SIG-M5 treated with dmso at 0.1 percent for 504 hours (cell line): ENCODE measurements at regions not wholly inside any gene's neighbourhood (a gene's known extent, or its start where the extent isn't known, plus 50 kb on each side); places are given as distances from the start of the nearest gene placed in this dataset.
"Not testable (repeated sequence)": the region's sequence is repeated elsewhere in the genome, so short reads cannot be mapped to it uniquely, and the experiment has no call there.

Experiments
- DNase-seq: peaks from one replicate; lab custom pipeline; 2025; ENCODE audit not compliant: unreplicated experiment; lab: John Stamatoyannopoulos, UW

DNA sequence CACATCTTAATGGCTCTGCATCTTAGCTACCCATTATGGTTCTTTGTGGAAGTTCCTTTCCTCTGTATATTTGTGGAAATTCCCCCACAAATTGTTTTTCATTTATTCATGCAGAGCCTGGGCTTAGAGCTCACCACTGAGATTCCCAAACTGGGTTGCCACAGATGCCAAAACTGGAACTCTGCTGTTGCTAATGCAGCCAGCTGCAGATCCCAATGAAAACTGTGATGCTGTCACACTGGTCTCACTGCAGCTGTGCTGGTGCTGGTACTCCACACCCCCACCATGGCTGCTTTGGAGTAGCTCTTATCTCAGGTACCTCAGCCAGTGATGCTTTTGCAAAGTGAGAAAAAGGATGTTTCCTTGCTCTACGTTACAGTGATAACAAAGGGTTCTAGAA, 87.7 kb downstream of the DCK start:
- DNase-seq: no peak

DNA sequence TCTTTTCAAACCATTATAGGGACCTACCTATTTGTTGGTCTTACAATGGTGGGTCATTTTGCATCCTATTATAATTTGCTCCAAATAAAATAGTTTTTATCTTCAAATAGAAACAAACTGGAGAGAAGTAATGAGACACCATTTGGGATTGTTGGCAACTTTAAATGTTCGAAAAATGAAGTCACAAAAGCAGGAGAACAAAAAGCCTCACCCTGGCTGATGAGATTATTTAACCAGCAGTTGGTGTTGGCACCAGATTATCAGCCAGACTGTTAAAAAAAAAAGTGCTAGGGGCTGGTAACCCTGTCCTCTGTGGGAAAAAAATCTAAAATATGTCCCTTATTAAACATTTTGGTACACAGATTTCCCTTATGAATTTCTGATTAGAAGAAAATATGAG, 100.3 kb downstream of the DCK start:
- DNase-seq: no peak

DNA sequence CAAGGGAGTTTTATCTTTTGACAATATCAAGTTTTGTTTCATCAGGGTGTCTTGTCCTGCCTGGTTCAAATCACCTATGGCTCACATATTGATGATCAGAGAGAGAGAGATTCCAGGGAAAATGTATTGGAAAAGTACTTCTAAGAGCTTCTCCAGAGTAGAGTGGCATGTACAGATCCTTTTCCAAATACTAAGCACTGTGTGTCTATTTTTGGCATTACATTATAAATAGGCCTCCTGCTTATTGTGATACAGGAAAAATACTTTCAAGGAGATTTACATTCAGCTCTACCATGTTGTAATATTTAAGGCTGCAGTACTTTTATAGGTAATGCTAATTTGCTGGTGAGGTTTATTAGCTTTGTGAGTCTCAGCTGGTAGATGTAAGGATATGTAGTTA, 100.8 kb downstream of the DCK start:
- DNase-seq: no peak

DNA sequence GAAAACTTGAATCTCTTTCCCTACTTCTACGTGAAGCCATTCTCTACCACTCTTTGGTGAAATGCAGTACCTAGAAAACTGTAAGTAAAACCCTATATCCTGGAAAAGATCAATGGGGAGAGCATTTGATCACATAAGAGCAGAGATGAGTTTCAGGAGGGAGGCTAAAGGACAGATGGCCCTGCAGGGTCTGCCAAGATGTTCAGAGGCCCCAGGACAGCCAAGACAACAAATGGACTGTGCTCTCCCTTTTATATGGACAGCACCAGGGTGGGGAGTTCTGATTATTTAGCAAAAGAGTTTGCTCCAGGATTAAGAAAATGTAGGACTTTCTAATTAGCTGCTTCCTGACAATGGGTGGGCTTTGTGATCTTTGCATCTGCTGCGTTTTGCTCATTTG, 101.7 kb downstream of the DCK start:
- no peak for DNase-seq

DNA sequence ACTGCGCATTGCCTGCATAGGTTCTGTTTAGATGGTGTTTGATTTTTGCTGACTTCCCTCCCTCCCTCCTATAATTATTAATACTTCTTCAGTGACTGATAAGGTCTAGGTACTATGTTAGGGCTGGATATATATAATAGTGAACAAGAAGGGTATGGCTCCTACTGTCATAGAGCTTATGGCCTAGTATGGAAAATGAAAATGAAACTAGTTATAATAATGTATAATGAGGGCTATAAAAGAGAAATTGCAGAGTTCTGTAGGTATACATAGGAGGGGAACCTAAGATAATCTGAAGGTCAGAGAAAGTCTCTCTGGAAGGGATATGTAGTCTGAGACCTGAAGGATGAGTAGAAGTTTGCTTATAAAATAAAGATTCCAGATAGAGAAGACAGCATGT, 102.1 kb downstream of the DCK start:
- DNase-seq: no peak

DNA sequence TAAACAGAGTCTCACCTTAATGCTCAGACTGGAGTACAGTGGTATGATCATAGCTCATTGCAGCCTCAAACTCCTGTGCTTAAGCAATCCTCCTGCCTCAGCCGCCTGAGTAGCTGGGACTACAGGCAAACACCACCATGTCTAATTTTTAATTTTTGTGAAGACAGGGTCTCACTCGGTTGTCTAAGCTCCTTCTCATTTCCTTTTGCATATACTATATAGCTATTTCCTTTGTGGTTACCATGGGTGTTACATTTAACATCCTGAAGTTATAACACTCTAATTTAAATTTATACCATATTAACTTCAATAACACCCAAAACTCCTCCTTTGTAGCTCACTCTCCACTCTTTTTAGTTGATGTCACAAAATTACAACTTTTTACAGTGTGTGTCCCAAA, 114.3 kb downstream of the DCK start:
- DNase-seq: no peak

DNA sequence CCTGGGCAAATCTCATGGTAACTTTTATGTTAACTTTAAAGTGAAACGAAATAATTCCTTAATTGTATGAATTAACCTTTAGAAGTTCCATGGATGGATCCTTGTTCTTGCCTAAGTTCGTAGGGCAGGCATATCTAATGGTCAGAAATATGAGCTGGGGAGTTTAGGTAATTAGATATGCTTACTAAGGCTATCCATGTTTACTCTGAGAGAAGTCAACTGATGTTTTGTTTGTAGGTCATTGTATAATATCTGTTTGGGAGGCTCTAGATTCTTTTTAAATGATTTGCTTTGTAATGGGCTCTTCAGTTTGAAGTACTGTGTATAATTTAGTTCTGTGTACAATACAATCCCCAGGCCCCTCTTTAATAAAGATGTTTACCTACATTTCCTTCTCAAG, 117.0 kb downstream of the DCK start:
- no peak for DNase-seq

DNA sequence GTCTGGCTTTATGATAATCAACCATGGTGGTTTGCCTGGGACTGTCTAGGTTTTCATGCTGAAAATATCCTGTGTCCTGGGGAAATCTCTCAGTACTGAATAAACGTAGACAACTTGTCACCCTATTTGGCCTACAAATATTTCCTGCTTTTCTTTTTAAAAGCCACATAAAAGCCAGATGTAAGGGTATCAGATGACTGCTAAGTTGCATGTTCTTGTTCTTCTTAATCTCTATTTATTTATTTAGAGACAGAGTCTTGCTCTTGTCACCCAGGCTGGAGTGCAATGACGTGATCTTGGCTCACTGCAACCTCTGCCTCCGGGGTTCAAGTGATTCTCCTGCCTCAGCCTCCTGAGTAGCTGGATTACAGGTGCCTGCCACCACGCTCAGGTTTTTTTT, 117.7 kb downstream of the DCK start:
- not testable (repeated sequence) for DNase-seq

DNA sequence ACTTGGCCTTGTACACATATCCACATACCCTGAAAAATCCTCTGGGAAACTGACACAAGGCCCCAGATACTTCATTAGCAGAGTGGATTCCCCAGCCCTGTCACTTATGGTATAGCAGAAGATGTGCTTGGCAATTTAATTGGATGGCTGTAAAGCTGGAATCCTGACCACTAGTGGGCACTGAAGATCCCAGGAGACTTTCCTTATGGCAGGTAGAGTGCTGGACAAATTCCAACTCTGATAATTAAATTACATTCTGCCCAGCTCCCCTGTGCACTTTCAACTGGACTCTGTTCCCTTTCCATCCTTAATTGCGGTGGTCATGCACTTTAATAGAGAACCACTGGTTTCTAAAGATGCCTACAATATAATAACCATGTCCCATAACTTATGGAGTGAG, 119.8 kb downstream of the DCK start:
- no peak for DNase-seq

DNA sequence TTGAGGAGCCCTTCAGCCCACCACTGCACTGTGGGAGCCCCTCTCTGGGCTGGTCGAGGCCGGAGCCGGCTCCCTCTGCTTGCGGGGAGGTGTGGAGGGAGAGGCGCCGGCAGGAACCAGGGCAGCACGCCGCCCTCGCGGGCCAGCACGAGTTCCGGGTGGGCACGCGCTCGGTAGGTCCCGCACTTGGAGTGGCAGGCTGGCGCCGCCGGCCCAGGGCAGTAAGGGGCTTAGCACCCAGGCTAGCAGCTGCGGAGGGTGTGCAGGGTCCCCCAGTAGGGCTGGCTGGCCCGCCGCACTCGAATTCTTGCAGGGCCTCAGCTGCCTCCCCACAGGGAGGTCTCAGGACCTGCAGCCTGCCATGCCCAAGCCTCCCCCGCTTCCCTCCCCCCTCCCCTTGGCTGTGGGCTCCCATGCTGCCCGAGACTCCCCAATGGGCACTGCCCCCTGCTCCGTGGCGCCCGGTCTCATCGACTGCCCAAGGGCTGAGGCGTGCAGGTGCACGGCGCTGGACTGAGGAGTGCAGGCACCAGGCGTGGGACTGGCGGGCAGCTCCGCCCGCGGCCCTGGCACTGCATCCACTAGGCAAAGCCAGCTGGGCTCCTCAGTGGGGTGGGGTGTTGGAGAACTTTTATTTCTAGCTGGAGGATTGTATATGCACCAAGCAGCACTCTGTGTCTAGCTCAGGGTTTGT, 127.5 kb downstream of the DCK start:
- no peak for DNase-seq

DNA sequence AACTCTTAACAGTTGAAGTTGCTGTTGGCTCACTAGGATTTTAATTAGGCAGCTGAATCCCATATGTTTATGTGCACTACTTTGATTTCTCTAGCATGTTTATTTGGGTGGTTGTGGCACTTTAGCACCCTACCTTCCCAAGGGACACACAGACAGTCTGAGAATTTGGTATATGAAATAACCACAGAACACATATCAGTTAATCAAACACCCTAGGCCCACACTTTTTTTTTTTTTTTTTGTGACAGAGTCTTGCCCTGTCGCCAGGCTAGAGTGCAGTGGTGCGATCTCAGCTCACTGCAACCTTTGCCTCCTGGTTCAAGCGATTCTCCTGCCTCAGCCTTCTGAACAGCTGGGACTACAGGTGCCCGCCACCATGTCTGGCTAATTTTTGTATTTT, 130.5 kb downstream of the DCK start:
- DNase-seq: no peak

DNA sequence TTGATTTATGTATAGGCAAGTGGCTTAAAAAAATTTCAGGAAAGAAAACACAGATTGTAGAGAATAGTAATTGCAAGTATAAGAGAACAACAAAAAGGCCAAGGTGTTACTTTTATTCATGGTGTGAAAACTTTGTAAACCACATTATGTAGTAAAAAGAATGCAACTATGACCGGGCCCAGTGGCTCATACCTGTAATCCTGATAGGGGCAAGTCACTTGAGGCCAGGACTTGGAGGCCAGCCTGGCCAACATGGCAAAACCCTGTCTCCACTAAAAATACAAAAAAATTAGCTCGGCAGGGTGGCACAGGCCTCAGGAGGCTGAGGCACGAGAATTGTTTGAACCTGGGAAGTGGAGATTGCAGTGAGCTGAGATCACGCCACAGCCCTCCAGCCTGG, 131.7 kb downstream of the DCK start:
- no peak for DNase-seq

DNA sequence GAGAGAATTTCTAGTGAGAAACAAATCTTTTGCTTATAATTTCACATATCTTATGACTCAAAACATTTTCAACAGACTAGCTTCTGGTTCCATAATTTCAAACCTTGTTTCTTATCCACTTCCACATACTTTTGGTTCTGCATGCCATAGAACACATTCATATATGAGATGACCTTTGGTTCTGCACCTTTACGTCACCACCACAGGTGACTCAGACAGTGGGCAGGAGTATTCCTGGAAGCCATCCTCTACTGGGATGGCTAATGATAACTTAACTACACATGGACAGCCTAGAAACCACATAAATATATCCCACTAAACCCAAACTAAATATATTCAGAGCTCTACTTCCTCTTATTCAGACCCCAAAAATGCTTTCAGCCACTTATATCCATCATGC, 133.3 kb downstream of the DCK start:
- no peak for DNase-seq

DNA sequence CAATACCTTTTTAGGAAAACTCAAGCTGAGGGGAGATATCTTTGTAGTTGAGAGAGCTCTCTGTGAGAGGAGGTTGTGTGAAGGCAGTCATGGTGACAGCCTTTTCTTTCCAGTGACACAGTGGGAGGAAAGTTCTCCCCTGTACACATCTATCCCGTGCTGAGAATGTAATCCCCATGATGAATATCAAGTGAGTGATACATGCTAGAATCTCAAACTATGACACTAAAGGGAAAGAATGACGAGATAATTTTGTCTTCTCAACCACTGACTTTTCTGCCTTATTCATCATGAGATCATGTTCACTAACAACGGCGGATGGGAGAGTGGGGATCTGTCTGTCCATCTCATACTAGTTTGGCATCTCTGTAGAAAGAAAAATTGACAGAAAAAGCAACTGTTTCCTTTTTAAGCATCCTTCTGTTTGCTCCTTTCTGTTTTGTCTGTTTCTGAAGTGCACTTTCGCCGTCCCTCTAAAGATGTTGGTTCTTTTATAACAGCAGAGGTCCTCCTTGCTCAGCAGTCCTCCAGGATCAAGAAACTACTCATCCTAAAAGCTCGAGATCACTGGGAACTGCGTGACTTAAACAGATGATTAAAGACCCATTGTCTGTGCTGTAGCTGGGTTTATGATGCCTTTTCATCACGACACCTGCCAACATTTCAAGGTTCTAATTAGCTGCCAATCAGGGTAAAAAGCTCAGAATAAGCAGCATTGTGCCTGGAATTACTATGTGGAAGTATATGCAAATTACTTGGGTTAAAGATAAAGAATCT, 137.6 kb downstream of the DCK start:
- DNase-seq: no peak

DNA sequence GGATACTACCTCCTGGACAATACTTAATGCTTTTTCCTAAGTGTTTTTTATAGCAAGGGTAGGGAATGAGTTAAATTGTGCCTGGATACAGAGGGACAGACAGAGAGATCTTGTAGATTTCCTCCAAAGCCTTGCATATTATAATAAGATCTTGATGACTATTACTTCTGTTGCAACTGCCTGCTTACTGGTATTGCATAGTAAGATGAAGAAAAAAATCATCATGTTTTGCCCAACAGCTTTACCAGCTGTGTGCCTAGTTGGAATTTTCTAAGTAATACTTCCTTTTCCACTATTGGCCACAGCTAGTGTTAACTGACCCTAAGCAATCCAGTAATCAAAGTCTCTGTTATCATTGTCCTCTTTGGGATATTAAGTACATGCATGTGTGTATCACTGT, 139.0 kb downstream of the DCK start:
- DNase-seq: no peak

DNA sequence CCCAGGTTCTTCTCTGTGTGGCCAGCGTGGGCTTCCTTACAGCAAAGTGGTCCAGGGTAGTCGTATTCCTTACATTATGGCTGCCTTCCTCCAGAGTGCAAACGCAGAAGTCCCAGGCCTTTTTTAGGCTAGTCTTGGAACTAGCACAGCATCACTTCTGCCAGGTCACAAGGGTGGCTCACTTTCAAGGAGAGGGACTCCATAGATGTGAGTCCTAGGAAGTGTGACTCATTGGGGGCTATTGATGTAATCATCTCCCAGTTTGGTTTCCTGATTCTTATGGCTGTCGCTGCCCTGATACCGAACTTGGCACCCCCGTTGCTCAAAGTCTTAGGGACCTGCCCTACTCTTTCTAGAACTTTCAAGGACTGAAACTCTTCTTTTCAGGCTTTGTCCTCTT, 140.0 kb downstream of the DCK start:
- DNase-seq: no peak

DNA sequence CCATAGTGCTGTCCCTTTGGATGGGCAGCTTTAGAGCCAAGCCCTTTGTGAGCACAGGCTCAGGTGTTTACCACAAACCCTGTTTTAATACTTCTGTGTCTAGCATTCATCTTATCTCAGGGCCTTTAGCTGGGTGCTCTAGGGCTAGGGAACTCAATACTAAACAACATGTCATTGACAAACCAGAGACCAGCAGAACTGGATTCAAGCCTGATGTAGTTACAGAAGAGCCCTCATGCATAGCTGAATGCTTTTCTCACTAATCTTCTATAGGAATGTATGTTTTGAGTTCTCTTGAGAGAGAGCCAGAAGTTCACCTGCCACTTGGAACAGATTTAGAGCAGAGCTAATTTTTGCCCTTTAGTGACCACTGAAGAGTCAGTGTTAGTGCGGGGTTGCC, 142.6 kb downstream of the DCK start:
- no peak for DNase-seq

DNA sequence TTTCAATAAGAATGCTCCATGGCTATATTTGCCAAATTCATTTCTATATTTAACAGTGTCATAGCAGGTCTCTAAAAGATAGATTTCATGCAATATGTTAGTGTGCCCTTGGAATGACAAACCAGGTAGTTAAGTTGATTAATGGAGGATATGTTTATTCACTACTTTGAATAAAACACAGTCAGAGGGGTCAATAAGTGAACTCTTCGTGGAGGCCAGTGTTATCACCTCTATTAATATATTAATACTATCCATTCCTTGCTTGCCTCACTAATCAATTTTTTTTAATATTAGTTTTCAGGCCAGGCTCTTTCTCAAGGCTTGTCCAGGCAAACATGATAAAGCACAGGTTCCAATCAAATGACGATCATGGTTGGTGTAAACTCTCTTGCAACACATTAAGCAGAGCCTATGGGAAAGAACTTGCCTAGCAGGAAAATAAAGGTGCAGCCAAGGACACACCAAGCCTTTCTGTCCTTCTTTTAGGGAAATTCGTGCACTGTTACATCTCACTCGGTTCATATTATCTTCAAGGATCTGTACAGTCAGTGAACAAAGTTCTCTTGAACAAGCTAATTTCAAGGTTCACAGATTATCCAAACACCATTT, 144.7 kb downstream of the DCK start:
- no peak for DNase-seq

DNA sequence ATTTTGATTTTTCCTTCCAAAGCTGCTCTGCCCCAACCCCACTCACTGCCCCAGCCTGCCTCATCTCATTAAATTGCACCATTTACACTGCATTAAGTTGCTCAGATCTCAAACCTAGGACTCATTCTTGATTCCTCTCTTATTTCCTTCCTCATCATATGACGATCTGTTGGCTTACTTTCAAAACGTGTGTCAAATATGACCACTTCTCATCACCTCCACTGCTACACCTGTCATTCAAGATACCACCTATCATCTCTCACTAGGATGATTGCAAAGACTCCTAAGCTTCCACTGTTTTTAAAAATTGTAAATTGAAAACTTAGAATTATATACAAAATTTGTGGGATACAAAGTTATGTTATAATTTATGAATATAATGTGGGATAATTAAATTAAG, 147.1 kb downstream of the DCK start:
- DNase-seq: no peak

DNA sequence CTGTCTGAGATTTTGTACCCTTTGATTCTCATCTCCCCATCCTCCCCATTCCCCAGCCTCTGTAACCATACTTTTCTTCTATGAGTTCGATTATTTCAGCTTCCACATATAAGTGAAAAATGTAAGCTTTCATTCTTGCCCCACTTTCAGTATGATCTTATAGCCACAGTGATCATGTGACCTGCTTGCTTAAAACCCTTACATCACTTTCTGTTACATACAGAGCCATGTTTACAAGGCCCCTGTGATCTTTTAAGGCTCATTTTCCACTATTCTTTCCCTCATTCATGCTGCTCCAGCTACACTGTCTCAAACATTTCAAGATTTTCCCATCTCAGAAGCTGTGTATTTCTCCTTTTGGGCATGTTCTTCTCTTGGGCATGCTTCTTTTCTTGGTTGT, 147.7 kb downstream of the DCK start:
- DNase-seq: no peak

DNA sequence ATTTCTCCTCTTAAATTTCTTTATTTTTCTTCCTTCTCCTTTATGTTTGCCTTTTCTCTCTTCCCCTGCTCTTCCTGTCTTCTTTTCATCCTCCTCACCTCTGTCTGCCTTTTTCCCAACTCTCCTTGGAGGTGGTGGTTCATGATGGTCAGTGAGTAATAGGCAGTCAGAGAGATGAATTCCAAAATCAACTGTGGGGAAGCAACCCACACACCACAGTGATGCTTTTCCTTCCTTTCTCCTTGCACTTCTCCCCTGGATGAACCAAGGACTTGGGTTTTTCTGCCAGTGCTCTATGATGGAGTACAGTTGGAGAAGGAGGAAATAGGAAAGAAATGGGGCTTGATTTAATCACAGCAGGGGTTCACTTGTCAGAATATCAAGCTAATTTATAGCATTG, 153.8 kb downstream of the DCK start:
- DNase-seq: no peak

DNA sequence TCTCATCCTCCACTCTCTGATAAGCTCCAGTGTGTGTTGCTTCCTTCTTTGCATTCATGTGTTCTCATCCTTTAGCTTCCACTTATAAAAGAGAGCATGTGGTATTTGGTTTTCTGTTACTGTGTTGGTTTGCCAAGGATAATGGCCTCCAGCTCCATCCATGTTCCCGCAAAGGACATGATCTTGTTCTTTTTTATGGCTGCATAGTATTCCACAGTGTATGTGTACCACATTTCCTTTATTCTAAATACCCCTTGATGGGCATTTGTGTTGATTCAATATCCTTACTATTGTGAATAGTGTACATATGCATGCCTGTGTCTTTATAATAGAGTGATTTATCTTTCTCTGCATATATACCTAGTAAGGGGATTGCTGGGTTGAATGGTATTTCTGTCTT, 155.1 kb downstream of the DCK start:
- DNase-seq: no peak

DNA sequence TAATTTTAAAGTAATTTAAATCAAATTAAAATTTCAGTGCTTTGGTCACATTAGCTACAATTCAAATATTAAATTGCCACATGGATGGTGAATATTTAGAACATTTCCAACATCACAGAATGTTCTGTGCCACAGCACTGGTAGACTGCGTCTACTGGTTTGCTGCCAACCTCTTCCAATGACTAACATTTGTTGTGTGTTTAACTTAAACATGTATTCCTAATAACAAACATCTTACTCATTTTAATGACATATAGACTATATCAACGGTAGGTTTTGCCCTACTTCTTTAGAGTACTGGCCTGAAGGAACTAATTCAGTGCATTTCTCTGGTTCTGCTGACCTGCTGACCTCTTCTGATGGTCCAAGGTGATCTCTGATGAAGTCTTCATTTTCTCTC, 157.6 kb downstream of the DCK start:
- DNase-seq: no peak
